Nephron (organoid): ENCODE measurements at regions not wholly inside any gene's neighbourhood (a gene's known extent, or its start where the extent isn't known, plus 50 kb on each side); places are given as distances from the start of the nearest gene placed in this dataset.

Source experiments
- H3K27ac Mint-ChIP-seq, 3 experiments: 2 replicates each; pipeline ENCODE4 v1.8.0; 2020; ENCODE audit warnings: mixed read lengths in 3 of 3, mild to moderate bottlenecking in 2 of 3, moderate library complexity in 1 of 3
- H3K27me3 Mint-ChIP-seq: 2 replicates; pipeline ENCODE4 v1.8.0; 2021; ENCODE audit warnings: low read depth, mild to moderate bottlenecking, moderate library complexity, mixed read lengths
- H3K36me3 Mint-ChIP-seq: 2 replicates; pipeline ENCODE4 v1.8.0; 2020; ENCODE audit warnings: low read depth, mixed read lengths
- H3K4me1 Mint-ChIP-seq: 2 replicates; pipeline ENCODE4 v1.8.0; 2020; ENCODE audit warnings: mixed read lengths
- H3K4me3 Mint-ChIP-seq, 3 experiments: 2 replicates each; pipeline ENCODE4 v1.8.0; 2020; ENCODE audit warnings: mild to moderate bottlenecking in 3 of 3, mixed read lengths in 3 of 3, moderate library complexity in 2 of 3
- H3K9me3 Mint-ChIP-seq: 2 replicates; pipeline ENCODE4 v1.8.0; 2020; ENCODE audit warnings: mixed read lengths
- CTCF ChIP-seq, 3 experiments: fragments of 200-600 bp; sonication (generic); IDR thresholded peaks; one replicate each; pipeline ENCODE4 v1.5.0; 2021; ENCODE audit warnings: antibody characterized with exemption in 3 of 3; ENCODE audit not compliant: unreplicated experiment in 3 of 3

GRCh38 chr6:88368071-88368787 is 202.1 kb upstream of the CNR1 start:
- H3K4me1 Mint-ChIP-seq = no peaks in the 10 kb centered on the region
- no peaks in the 10 kb centered on the region for H3K27me3 Mint-ChIP-seq
- H3K27ac Mint-ChIP-seq = no peak overlapping the region
- H3K9me3 Mint-ChIP-seq = no peaks in the 10 kb centered on the region
- H3K4me3 Mint-ChIP-seq = no peak overlapping the region
- no peaks in the 10 kb centered on the region for H3K36me3 Mint-ChIP-seq
- TF ChIP-seq CTCF (IDR thresholded peaks at IDR 0.05; ENCODE audit: unreplicated experiment in 3 of 3) = no peak

- TF ChIP-seq CTCF (IDR thresholded peaks at IDR 0.05; ENCODE audit: unreplicated experiment in 3 of 3) = no peak
- no peaks in the 10 kb centered on the region for H3K27me3 Mint-ChIP-seq
- no peaks in the 10 kb centered on the region for H3K36me3 Mint-ChIP-seq
- H3K4me3 Mint-ChIP-seq = no peak overlapping the region
- no peak overlapping the region for H3K27ac Mint-ChIP-seq
- H3K9me3 Mint-ChIP-seq = no peaks in the 10 kb centered on the region
- no peaks in the 10 kb centered on the region for H3K4me1 Mint-ChIP-seq
These were observed 201.1 kb upstream of the CNR1 start for GRCh38 chr6:88367248-88367647.

- H3K27me3 Mint-ChIP-seq = peaks cover under 1% of the 10 kb centered on the region
These were observed 200.5 kb upstream of the CNR1 start for GRCh38 chr6:88366672-88367071.

GRCh38 chr6:88365656-88366055 is 199.5 kb upstream of the CNR1 start:
- no peak for TF ChIP-seq CTCF (IDR thresholded peaks at IDR 0.05; ENCODE audit: unreplicated experiment in 3 of 3)
- Mint-ChIP-seq H3K4me3 (no peak overlapping the region), H3K9me3 (no peaks in the 10 kb centered on the region), H3K36me3 (no peaks in the 10 kb centered on the region), H3K4me1 (no peaks in the 10 kb centered on the region), H3K27ac (no peak overlapping the region), H3K27me3 (peaks cover 3% of the 10 kb centered on the region)

More at GRCh38 chr6:88366672-88367071, 200.5 kb upstream of the CNR1 start:
- Mint-ChIP-seq H3K27ac (no peak overlapping the region), H3K36me3 (no peaks in the 10 kb centered on the region), H3K4me3 (no peak overlapping the region), H3K4me1 (no peaks in the 10 kb centered on the region), H3K9me3 (no peaks in the 10 kb centered on the region)
- no peak for TF ChIP-seq CTCF (IDR thresholded peaks at IDR 0.05; ENCODE audit: unreplicated experiment in 3 of 3)

GRCh38 chr6:88365230-88365629 is 199.1 kb upstream of the CNR1 start:
- TF ChIP-seq CTCF (IDR thresholded peaks at IDR 0.05; ENCODE audit: unreplicated experiment in 3 of 3) = no peak
- Mint-ChIP-seq H3K4me3 (no peak overlapping the region), H3K27ac (no peak overlapping the region), H3K4me1 (no peaks in the 10 kb centered on the region), H3K27me3 (peaks cover 3% of the 10 kb centered on the region), H3K36me3 (no peaks in the 10 kb centered on the region), H3K9me3 (no peaks in the 10 kb centered on the region)

GRCh38 chr6:88361754-88362153 is 195.6 kb upstream of the CNR1 start:
- Mint-ChIP-seq H3K4me3 (no peak overlapping the region), H3K27ac (no peak overlapping the region), H3K27me3 (peaks cover 3% of the 10 kb centered on the region), H3K9me3 (no peaks in the 10 kb centered on the region), H3K36me3 (no peaks in the 10 kb centered on the region), H3K4me1 (no peaks in the 10 kb centered on the region)
- TF ChIP-seq CTCF (IDR thresholded peaks at IDR 0.05; ENCODE audit: unreplicated experiment in 3 of 3) = no peak
